ENCODE measurements at regions not wholly inside any gene's neighbourhood (a gene's known extent, or its start where the extent isn't known, plus 50 kb on each side); places are given as distances from the start of the nearest gene placed in this dataset.

DNA sequence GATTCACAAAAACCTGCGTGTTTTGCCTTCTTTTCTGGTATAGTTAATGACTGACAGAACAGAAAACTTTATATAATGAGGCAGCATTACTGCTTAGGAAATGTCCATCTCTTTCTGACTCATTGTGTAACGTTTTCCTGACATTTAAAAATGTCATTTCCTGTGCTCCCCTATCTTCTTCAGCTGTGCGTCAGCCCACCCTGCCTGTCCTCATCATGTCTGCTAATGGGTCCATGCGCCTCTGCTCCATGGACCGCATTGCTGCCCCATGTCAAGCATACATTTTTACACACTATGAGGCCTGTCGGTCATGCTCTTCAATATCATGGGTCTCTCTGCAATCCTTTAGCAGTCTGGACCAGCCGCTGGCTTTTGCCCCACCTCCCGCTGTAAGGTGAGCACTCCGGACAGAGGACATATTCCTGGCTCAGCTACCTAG, 234.3 kb downstream of the CDCA7 start:
- DNase-seq (ENCODE audit: low read depth) = no peak

DNA sequence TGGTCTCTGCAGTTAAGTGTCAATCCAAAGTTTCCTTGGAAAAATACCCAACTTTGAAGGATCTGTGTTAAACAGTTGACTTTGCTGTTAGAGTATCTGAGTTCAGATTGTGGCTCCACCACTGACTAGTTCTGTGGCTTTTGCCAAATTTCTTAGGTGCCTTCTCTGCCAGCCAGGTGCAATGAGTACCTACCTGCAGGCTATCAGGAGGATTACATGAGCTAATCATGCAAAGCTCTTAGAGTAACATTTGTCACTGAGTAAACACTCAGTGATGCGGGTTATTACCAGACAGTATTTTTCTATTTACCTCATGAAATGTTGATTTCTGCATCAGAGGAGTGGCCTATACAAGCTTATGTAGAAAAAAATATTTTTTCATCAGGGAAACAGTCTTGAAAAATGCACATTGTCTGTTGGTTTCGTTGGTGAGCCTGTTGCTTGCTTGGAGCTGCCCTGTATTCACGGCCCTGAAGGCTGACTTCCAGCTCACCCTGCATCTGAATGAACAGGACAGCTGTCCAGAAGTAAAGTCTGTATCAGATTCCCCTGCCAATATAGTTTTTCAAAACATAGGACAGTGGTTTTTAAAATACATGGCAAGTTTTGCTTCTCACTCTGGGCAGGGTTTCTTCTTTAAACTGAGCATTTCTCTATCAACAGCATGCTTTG, 235.1 kb downstream of the CDCA7 start:
- no peak for DNase-seq (ENCODE audit: low read depth)

DNA sequence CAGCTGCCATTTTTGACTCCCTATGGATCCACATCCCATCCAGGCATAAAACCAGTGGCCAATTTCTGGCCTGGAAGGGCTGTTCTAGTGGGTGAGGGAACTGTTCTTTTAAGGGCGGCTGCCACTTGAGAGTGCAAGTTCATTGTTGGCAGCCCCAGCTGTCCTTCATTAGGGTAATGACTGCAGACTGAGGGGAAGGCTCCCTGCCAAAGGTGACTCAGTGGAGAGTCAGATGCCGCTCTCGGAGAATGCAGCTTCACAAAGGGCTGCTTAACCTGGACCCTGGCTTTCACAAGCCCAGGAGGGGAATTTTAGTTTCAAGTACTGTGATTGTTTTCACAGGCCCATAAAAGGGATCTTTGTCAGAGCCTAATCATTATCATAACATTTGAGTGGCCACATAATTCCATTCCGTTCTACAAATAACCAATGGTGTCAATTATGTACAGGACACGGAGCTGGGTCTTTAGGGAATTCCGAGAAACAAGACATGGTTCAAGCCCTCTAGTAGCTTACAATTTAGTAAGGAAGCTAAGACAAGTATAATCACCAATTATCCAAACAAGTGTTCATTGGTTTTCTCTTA, 235.7 kb downstream of the CDCA7 start:
- no peak for DNase-seq (ENCODE audit: low read depth)

DNA sequence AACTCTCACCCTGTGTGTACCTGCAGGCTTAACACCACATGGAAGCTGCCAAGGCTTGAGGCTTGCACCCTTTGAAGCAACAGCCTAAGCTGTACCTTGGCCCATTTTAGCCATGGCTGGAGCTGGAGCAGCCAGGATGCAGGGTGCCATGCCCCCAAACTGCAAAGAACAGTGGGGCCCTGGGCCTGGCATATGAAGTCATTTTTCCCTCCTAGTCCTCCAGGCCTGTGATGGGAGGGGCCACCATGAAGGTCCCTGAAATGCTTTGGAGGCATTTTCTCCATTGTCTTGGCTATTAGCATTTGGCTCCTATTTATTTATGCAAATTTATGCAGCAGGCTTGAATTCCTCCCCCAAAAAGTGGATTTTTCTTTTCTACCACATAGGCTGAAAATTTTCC, 238.4 kb downstream of the CDCA7 start:
- DNase-seq (ENCODE audit: low read depth) = no peak

DNA sequence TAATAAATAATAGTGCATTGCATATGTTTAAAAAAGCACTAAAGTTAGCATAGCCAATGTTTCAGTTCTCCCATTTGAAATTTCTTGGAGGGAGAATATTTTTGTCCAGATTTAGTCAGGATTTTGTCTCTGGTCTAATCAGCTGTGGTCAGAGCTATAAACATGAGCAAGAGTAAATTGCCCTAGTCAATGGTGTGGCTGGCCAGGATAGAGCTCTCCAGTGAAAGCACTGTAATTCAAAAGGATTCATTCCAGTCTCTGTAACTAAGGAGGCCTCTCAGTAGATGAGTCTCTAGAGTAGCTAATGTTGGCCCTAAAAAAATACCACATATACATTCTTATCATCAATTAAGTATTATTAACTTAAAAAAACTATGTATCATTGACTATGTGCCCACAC, 241.6 kb downstream of the CDCA7 start:
- no peak for DNase-seq (ENCODE audit: low read depth)

DNA sequence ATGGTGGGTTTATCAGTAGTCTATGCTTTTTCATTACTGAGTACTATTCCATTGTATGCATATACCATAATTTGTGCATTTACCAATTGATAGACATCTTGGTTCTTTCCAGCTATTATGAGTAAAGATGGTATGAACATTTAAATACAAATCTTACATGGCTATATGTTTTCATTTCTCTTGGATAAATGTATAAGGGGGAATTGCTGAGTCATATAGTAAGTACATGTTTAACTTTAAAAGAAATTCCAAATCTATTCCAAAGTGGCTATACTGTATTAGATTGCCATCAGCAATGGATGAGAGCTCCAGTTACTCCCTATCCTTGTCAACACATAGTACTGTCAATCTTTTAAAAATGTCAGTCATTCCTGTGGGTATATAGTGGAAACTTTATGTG, 243.9 kb downstream of the CDCA7 start:
- DNase-seq (ENCODE audit: low read depth) = no peak

DNA sequence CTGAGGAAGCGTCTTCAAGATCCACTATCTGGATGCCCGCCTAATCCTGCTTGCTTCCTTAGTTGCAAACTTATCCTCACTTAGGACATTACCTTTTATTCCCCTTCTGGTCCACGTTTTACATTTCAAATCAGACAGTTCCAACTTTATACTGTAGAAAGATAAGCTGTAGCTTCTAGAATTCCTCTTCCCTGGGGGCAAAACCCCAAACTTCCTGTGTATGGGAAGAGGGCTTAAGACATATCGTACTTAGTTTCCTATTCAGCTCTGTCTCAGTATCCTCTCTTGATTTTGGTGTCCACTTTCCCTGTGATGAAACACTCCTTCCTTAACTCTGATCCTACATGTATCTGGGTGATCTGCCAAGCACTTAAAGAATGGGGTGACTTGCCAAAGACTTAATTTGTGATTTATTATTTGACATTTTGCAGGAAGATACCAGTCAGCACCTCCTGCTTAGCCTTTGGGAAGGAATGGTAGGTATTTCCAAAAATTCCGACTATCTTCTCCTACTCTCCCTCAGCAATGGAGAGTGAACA, 245.2 kb downstream of the CDCA7 start:
- DNase-seq (ENCODE audit: low read depth) = no peak

DNA sequence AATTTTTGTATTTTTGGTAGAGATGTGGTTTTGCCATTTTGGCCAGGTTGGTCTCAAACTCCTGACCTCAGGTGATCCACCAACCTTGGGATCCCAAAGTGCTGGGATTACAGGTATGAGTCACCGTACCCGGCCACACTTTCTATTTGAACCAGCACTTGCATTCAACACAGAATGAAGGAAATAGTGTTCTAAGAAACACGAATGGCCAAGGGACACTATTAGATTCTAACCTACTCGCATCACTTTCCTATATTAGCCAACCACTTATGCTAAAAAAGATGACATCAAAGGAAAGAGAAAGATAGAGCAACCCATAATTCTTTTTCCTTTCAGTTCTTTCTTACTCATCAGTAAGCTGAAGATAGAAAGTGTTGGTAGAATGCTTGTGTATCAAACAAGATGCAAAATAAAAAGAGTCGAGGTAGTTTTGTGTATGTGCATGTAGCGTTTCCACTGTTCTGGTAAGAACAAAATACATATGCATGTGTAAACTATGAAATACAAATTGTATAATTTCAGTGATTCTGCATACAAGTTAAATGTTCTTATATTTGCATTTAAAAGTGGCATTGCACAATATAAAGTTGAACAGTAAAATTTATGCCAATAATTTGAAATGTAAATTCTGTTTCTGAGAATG, 247.6 kb downstream of the CDCA7 start:
- no peak for DNase-seq (ENCODE audit: low read depth)

DNA sequence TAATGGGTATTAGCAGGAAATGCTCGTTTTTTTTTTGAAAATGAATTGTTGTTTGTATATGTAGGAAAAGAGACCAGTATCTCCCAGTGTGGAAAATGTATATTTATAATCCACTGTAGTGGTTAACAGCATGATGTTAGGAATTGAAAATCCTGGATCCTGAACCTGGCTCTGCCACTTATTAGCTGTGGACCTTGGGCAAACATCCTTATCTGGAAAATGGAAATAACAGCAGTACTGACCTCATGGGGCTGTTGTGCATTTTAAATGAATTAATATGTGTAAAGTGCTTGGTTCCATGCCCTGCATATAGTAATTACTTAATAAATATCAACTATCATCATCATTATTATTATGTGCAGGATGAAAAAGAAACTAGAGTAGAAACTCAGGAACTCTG, 251.3 kb downstream of the CDCA7 start:
- DNase-seq (ENCODE audit: low read depth) = no peak

DNA sequence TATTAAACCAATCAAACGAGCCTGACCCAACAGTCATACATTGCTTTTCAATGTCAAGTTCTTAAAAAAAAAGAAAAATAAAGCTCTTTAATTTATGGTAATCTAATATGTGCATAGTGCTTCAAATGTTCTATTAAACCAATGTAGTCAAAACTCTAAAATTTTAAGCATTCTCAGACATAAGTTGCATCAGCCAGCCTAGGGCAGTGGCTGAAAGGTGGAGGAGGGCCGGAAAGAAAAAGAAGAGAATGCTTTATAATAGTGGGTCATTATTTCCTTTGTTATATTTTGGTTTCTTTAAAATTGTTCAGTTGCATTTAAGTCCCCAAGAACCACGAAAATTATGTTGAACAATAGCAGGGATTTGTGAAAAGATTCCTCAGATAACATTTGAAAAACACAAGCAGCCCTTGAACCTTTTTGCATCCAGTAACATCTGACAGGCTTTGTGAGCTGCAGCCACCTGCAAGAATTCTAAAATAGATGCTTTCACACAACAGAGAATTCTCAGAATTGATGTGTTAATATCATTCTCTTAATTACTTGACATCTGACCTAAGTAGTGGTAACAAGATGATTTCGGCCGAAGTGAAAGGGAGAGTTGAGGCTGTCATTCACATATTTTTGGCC, 252.1 kb downstream of the CDCA7 start:
- DNase-seq (ENCODE audit: low read depth) = no peak

DNA sequence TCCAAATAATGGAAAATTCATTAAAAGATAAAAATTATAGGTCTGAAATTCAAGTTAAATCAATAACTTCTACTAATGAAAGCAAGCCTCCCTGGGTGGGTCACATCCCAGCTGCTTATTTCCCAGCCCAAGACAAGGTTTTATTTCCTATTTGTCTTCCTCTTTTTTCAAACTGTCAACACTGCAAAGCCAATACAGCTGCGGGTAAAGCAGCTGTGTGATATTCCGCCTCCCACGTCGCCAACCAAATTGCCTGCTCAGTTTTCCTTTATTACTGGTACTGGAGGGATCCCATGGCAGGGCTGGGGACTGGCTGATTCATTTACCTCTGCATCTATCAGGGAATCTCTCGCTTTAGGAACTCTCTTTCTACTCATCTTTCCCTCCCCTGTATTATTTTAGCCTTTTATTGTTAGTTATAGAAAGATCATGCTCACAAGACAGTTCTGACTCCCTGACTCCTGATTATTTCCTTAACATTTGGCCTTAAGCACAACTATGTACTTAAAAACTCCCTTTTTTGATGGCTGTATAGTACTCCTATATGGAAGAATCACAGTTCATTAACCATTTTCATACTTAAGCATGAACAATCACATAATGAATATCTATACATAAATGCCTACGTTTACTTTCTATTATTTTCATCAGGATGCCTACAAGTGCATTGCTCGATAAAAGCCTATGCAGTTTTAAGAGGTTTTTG, 253.1 kb downstream of the CDCA7 start:
- no peak for DNase-seq (ENCODE audit: low read depth)

DNA sequence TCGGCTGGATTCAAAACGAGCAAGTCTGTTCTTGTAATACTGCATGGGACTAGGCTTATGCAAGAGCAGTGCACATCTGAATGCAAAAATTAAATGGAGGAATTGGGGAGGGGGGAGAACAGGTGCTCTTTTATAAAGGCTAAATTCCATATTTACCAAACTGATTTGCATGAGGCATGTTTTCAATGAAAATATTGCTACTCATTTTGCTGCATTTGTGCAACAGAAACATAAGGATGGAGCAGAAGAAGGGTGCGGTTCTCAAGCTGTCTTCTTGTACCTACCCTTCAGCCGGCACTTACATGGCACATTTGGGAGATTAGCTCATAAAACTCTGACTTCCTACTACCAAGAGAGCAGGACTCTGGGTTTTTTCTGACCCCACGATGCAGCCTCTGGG, 256.4 kb downstream of the CDCA7 start:
- no peak for DNase-seq (ENCODE audit: low read depth)

DNA sequence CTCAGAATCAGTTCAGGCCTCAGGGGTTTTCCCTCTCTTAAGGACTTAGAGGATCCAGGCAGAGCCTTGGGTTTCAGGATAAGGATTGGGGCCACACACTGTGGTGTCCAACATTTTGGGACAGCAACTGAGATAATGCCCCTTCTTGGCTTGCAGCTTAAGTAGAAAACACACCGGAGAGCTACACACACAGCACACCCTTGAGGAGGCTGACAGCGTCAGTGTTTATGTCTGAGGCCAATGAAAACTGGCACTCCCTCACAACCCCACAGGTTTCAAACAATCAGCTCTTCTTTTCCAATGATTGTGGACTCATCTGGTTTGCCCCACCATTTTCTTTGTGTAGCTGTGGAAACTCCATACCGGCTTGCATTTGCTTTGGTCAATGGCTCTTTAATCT, 257.7 kb downstream of the CDCA7 start:
- no peak for DNase-seq (ENCODE audit: low read depth)

DNA sequence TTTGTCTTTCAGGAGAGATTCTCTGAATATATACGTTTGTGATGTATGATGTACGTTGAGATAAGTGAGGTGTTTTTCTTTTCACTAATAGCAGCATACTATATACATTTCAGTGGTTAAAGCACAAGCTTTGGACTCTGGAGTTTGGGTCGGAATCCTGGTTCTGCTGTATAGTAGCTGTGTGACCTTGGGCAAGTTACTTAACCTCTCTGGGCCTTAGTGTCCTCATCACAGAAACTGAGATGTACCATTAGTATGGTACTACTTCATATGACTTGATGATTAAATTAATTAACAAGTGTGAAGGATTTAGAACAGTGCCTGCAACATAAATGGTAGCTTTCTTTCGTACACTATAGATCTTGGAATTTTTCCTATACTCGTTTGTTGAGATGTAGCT, 258.7 kb downstream of the CDCA7 start:
- no peak for DNase-seq (ENCODE audit: low read depth)

DNA sequence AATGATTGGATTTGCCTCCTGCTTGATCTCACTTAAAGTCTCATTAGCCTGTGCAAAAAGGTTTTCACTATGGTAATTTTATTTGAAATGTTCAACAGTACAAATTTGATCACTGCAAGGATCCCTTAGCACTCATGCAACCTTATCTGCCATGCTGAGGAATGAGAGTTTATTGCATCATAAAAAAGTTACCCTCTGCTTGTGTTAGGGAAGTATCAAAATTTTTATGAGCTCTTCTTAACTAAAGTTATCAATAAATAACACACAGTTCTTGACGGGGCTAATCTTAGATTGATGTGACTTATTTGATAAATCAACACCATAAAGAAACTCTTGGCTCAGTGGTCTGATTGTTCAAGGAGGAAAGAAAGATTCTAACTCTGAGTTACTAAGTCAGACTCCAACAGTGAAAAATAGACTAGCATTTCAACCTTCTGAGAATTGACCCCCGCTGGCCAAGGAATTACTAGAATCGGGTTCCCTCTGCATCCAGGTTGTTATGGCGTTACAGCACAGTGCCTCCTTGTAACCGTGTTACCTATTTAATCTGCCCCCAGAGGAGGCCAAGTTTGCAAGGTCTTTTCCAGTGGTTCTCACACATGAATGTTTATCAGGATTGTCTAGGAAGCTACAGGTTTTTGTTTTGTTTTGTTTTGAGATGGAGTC, 259.7 kb downstream of the CDCA7 start:
- no peak for DNase-seq (ENCODE audit: low read depth)

DNA sequence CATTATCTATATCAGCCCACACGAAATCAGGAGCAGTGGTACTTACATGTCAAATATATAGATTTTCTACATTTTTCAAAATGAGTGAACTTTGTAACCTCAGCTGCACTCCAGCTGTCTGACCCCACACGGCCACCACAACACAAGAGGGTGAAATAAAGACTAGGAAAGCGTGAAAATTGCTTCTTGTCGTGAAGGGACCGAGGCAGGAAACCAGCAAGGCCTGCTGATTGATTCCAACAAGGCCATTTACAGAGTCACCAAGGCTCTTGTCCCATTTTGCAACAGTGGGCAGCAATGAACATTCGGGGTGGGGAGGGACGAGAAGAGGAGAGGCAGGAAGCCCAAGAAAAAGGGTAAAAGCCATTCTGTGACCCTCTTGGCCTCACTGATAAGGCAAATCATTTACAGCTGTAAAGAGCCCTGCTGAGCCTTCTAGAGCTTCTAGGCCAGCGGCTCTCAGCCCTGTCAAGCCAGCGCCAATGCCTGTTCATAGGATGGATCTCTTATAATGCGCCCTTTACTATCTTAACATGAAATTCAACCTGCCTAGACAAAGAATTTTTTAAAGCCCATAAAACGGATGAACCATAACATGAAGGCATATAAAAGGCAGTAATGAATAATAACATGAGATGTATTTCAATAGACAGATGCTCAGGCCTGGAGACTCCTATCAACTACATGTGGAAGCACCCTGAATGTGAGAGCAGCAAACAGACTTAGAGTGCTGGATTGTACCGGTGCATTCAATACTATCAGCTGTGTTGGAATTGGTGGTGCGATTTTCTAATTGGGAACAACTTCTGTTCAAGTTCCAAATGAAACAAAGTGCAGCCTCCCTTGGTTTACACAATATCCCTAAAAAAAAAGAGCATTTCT, 269.0 kb downstream of the CDCA7 start:
- no peak for DNase-seq (ENCODE audit: low read depth)

DNA sequence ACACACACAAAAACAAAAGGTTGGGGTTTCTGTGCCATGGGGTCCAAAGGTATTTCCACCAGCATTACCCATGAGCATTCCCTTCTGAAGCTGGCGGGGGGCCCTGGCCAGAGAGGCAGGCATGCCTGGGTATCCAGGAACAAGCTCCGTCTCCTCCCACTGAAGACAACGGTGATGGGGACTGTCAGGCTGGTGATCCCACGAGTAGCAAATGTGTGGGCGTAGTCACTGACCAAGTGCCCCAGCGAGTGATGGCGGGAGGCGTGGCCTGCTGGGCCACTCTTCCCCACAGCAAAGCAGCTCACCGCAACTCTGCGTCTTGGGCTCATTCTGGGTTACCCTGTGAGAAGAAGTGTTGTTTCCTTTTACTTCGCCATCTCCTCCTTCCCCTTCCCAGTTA, 270.6 kb downstream of the CDCA7 start:
- no peak for DNase-seq (ENCODE audit: low read depth)

DNA sequence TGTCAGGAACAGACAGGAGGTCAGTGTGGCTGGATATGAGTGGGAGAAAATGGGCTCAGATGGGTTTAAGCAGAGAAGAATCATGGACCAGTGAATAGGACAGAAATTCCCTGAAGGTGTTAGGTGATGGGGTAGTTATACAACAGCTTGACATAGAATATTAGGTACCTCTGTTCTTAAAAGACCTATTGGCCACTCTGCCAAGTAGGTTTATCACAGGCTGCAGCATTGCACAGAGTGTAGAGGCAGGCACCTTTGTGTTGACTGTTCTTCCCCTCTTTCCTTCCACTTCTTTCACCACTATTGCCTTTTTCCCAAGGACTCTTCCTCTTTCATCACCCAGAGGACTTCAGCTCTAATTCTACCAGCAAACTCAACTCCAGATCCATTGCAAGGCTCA, 274.4 kb downstream of the CDCA7 start:
- no peak for DNase-seq (ENCODE audit: low read depth)

DNA sequence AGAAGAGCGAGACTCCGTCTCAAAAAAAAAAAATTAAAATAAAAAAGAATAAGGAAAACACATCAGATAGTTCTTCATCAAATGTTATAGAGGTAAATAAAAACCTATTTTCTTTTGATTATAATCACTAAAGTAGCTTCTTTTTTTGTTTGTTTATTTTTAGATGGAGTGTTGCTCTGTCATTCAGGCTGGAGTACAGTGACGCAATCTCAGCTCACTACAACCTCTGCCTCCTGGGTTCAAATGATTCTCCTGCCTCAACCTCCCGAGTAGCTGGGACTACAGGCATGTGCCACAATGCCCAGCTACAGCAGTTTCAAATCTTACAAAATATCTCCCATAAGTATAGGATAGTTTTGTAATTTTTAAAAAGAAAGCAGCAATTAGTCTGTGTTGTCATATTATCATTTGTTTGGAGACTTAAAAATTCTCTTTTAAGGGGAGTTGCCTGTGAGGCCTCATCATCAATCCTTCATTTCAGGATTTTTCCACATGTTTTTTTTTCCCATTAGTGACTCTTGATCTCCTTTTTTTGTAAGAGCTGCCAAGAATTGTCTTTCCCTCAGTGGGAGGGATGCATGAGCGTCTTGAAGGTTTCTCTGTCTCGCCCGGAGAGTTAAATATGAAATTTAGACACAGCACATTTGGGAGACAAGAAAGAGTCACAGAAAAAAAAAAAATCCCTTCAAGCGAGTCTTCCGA, 275.9 kb downstream of the CDCA7 start:
- no peak for DNase-seq (ENCODE audit: low read depth)

DNA sequence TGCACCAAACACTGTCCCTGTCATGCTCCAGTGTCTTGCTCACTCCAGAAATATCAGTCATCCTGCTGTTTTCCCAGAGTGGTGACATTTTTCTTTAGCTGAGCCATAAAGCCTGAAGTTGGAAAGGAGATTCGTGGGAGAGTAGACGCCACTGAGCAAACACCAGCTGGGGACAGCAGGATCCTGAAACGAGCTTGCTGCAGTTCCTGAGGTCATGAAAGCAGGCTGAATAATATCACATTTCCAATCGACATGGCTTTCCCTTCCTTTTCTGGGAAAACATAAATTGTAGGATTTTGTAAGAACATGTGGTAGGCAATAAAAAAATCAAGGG, 276.4 kb downstream of the CDCA7 start:
- no peak for DNase-seq (ENCODE audit: low read depth)

Data from stimulated activated CD8-positive, alpha-beta memory T cell treated with anti-CD3 and anti-CD28 coated beads, Interleukin-7, amount 100 ng/mL, for 24 hours (primary cell).